GM04503 (cell line): ENCODE measurements at regions not wholly inside any gene's neighbourhood (a gene's known extent, or its start where the extent isn't known, plus 50 kb on each side); places are given as distances from the start of the nearest gene placed in this dataset.
"Not testable (repeated sequence)": the region's sequence is repeated elsewhere in the genome, so short reads cannot be mapped to it uniquely, and the experiment has no call there.

Experiments
- DNase-seq: peaks from one replicate; pipeline ENCODE4 v3.0.0-alpha.2; 2012; ENCODE audit warnings: low read depth

DNA sequence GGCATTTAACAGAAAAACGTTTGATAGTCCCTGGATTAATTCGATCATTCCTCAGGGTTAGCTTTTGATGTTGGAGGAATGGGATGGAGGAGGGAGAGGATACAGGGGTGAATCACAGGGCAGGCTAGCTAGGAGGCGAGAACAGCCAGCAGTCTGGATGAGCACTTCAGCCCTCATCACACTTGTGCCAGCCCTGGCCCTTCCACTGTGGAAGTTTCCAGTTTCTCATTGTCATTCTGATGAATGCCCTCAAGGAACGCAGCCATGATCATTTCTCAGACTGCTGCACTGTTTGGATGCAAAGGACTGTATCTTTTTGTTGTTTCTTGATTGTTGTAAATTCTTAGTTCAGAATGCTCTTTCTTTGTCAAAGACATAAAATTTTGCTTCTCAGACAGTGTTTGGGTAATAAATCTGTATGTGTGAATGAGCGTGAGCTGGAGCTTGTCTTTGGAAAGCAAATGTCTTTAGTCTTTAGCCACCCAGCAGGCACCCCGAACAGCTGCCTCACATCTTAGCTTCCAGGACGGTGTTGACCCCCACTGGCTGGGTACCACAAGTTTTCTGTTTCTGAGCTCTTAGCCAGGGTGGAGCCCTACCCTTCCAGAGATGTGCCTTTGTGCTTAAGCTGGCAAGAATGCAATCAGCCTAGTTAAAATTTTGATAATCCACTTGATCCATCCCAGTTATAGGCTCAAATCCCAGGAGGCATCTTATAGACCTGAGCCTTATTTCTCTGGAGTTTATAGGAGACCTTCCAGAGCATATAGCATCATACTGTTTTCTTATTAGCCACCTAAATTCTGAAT lies 121.1 kb downstream of the PDCD6IP start:
- DNase-seq = no peak

DNA sequence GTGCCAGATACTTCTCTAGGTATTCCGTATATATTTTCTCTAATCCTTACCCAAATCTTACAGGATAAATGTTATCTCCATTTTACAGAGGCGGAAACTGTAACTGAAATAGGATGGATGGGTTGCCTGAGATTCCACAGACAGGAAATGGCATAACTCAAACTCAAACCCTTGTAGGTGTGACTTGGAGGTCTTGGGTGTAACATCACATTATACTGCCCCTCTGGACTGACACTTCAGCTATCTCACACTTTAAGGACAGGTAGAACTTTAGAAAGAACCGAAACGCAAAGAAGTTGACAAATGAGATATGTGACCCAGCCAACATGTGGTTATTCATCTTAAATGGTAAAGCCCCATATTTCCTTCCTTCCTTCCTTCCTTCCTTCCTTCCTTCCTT lies 122.1 kb downstream of the PDCD6IP start:
- DNase-seq = no peak

DNA sequence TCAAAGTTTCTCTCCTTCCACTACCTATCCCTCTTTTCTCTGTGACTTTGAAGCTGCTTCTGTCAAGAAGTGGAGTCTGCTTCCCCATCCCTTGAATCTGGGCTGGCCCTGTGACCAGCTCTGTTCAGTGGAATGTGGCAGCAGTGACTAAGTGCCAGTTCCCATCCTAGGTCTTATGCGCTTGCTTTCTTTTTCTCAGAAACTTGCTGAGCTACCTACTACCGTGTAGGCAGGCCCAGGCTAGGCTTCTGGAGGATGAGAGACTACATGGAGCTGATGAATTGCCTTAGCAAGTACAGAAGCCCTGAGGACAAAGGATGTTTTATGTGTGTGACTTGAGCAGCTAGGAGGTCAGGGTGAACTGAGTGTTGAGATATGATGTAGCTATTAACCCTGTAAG lies 123.2 kb downstream of the PDCD6IP start:
- no peak for DNase-seq

DNA sequence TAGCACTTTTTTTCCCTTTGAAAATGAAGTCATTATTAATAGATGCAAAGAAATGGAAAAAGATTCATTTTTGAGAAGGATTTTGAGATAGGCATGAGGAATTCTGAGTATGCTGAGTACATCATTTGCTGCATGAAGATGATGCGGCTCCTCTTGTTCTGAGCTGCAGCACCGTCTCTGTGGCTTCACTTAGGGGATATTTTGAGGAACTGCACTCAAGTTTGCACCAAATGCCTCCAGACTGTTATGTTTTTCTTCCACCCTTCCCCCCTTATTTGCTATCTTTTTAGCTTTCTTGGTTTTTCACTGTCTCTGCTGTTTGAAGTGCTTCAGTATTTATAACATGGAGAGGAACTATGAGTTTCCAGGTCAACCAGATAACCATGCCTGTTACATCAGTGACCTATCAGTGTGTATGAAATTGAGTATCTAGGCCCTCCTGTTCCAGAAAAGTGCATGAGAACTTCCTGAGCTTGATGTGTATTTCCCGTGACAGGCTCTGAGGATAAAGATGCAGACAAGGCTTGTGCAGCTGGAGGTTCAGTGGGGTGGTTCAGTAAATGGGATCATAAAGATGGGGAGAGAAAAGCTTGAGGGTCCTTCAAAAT lies 128.7 kb downstream of the PDCD6IP start:
- no peak for DNase-seq

DNA sequence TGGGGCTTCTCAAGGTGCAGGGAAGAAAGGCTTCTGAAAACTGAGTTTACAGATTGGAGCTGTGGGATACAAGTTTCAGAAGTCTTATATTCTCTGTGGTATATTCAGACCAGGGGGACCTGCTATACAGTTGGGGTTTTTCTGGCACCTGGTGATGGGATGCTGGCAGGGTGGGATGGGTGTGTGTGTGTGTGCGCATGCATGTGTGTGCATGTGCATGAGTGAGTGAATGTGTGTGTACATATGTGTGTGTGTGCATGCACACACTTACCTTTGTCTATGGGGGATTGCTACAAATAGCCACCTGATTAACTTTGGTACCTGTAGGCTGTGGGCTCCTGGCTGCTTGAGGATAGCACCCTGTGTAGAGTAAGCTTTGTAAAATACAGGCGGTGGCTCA lies 131.4 kb downstream of the PDCD6IP start:
- DNase-seq = no peak

DNA sequence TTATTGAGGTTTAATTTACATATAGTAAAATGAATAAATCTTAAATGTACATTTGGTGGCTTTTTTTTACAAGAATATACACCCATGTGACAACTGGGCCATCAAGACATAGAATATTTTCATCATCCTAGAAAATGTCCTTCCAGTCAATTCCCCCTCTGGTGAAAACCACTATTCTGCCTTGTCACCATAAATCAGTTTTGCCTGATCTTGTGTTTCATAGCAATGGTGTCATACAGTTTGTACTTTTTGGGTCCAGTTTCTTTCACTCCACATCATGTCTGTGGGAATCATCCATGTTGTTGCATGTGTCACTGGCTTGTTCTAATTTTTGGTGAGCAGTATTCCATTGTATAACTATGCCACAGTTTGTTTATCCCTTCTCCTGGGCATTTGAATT lies 133.1 kb downstream of the PDCD6IP start:
- no peak for DNase-seq

DNA sequence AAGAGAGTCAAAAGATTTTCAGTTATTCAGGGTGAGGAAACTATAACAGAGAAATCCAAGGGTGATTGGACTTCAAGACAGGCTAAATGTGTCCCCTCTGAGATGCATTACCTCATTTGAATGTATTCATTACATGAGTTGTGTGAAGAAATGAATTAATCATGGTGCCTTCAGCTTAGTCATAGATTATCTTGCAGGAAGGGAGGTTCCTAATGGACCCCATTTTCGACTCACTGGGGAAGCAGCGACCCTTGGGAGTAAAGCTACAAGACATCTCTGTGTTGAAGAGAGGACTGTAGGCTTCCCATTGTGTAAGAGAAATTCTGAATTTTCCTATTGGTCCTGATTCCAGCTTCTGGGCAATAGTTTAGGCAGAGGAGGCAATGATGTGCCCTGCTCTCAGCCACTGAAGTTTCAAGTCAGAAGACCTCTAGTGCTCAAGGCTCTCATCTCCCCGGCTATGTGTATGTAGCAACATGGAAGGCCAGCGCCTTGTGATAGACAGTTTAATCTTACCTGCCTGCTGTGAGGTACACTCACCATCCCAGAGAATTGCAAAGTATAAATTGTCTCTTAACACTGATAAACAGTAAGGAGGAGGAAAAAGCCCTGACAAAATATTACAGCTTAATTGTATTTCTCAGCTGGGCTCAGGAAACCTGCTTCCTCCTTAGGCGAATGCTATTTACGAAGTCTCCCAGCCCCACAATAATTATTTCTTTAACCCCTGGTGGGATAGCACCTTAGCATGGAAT lies 133.8 kb downstream of the PDCD6IP start:
- no peak for DNase-seq

DNA sequence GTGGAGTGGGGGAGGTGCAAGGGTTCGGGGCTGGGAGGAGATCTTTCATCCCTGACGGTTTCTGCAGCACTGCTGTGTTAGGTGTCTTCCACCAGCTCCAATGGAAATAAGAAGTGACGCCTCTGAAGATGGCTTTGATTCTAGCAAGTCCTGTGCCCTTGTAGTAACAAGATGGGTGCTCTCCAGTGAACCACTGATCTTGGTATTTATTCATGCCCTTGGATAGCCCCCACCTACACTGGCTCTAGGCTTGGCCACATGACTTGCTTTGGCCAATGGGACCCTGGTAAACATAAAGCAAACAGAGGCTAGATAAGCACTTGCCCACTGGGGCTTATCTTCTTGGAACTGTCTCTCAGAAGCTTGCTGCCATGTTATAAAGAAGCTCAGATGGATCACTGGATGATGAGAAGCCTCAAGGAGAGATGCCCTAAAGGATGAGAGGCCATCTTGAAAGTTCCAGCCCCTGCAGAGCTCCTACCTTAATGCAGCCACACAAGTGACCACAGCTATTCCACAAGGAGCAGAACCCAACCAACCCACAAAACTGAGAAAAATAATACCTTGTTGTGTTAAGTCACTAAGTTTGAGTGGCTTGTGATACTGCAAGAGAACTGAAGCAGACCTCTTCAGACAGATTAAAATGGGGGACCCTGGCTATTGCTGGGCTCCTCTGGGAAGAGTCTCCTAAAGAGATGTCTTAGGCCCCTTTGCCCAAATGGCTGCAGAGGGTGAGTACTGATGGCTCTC lies 137.9 kb downstream of the PDCD6IP start:
- DNase-seq = no peak

DNA sequence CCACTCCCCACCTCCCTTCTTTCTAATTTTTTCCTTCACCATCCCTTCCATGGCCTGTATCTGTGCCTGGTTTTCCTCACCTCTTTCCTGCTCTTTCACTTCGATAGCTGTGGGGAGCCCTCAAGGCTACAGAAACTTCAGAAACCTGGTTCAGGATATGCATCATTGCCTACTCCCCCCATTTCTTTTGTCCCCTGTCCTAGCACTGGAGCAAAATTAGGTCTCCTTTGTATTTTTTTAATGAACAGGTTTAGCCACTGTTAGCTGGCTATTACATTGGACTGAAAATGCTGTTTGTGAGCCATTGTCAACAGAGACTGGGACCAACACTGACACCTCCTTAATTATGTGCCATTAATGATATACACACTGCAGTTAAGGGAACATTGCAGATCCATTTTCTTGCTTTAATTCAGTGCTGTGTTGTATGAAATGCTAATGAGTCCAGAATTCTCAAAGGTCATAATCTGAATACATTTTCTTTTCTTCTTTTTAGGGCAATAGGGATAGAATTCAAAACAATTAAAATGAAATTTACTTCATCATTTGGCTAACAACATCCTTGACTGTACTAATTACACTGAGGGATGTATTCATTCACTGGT lies 138.6 kb downstream of the PDCD6IP start:
- no peak for DNase-seq

DNA sequence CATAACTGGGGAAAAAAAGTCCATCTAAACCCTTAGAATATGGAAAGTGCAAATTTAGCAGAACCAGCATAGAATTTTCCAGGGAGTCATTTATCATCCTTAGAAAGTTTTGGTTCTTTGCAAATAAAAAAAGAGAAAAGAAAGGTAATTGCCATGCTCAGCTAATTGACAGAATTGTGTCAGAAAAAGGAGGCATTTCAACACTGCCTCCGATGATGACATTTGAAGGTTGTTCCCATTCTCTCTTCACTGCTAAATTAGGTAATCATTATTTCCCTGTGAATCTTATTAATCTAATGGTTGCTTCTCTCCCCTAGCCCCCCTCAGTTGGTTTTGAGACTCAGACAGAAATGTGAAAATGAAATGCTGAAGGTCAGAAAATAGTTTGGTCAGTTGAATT lies 139.2 kb downstream of the PDCD6IP start:
- DNase-seq = no peak

DNA sequence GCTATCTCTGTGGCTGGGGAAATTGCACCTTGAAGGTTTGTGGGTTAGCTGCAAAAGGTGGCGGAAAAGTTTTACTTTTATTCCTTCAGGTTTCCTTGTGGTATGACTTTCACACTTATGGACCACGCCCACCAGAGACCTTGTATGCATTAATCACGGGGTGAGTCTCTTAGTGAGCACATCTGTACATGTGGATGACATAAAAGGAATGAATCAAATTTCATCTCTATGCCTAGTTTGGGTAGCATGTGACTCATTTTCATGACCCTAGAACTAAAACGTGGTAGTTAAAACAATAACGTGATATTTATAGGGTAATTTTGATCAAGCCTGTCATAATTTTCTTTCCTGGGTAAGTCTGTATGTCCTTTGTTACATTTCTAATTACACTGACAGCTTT lies 141.7 kb downstream of the PDCD6IP start:
- DNase-seq = no peak

DNA sequence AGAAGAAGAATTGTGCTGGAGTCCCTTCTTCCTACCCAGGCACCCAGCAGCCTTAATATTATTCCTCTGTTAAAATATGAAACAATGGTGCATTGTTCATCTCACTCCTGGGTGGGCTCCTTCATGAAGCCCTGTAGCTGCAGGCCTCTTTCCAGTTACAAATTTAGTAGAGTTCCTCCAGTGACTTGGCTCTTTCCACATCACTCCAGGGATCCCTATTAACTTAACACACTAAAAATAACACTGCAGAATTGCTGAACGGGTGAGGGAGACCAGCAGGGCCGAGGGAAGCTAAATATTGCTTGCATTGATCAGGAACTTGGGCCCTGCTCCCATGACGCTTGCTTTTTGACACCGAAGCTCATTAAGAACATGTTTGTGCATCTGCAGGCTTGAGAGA lies 142.3 kb downstream of the PDCD6IP start:
- no peak for DNase-seq

DNA sequence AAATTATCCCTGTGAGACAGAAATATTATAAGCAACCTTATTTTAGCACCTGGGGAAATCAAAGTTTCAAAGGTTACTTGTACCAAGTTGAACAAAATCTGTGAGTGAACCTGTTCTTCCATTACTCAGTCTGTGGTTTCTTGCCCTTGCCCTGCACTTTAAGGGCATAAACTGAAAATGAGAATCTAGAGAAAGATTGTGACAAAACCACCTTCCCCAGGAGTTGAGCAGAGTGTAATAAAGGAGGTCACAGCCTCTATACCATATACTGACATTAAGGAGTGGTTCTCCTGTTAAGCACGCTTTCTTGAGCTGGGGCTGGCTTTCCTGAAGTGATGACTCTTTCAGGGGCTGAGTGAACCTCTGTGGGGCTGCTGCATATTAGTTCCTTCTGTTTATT lies 143.4 kb downstream of the PDCD6IP start:
- no peak for DNase-seq

DNA sequence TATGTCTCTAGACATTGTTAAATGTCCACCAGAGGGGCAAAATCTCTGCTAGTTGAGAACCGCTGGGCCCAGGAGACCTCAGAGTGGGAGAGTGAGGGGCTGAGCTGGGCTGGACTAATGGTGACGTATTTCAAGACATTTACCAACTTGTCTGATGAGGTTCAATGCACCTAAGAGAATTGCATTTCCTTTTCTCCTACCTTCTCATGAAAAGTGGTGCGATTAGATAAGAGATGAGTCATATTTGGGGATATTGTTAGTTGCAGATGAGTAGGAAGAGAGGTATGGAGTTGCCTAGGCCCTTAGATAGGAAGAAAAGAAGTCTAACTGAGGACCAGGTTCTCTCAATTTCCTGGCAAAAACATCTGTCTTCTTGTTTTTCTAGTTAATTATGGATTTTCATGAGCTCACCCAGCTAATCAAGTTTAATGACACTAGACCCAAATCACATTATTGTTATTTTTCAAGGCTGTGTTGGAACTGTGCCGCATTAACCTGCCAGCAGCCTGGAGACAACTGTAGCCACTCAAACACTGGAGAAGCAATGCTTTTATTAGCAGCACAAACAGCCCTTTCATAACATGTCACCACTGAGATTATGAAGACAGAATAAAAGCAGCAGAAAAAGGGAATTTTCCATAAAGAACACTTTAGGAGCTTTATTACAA lies 144.2 kb downstream of the PDCD6IP start:
- DNase-seq = no peak

DNA sequence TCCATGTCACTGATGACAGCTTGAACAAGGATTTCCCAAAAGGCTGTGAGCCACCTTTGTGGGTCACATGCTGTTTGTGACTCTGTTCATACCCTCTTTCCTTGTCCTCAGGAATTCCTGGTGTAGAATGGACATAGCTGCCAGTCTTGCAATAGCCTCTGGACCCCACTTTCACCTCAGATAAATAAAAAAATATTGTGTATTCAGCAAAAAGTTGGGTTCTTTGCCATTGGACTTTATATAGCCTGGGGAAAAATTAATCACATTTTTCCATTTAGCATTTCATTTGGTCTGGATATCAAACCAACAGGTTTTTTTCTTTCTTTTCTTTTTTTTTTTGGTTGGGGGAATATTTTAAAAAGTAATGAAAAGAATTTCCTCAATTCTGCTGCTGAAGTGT lies 144.8 kb downstream of the PDCD6IP start:
- no peak for DNase-seq

DNA sequence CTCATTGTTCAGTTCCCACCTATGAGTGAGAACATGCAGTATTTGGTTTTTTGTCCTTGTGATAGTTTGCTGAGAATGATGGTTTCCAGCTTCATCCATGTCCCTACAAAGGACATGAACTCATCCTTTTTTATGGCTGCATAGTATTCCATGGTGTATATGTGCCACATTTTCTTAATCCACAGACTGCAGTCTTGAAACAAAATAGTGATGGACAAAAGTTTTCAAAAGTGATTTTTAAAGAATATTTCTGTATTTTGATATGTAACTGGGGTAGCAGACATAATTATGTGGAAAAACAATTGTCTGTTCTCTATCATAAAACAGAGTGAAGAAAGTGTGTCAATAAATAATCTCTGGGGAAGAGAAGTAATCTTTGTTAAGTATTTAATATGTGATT lies 148.2 kb downstream of the PDCD6IP start:
- not testable (repeated sequence) for DNase-seq

DNA sequence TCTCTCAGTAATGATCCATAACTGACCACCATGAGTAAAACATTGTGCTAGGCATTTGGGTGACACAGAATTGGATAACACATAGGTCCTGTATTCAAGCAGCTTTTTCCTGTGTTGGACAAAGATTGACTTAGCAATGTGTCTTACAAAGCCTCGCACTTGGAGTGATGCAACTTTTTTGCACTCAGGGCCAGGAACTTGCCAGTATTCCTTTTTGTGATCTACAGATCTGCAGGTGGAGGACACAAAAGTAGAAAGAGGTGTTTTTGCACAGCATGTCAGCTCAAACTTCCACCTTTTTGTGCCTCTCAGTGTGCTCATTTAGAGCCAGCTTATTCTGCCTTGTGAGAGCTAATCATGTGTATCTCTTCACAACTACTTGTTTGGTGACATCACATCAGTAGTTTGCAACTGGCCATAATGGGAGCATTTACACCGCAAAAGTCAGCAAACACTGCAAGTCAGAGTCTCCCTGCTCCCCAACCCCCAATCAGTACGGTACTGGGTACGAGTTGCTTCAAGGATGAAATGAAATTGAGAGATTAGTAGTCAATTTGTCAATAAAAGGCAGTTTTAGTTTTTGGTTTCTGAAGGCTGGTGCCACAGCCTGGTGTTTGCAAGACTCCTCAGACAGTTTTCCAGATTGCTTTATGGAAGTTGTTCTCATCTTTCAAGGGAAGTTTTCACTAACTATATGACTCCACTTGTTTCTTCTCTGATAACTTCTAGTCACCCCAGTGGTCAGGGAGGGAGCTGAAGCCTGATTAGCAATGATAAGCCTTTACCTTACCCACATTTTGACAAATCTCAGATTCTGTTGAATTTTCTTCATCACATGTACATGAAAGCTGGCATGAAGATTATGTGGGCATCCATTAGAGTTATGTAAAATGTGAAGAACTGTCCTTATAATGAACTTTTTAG lies 149.1 kb downstream of the PDCD6IP start:
- no peak for DNase-seq

DNA sequence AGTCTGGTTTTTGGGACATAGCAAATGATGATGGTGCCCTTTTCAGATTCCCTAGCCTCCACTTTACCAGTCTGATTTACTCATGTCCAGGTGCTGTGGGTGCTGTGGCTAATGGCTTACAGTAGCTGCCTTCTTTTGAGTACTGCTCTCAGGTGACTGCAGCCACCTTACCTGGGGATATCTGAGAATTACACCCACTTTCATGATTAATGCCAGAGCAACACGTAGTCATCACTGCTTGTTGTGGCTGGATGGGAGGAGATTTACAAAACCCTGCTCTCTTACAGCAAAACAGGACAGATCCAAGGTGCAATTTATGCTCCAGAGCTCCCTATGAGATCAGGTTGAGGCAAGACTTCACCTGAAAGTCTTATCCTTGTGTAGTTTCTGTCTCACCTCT lies 150.6 kb downstream of the PDCD6IP start:
- DNase-seq = no peak

DNA sequence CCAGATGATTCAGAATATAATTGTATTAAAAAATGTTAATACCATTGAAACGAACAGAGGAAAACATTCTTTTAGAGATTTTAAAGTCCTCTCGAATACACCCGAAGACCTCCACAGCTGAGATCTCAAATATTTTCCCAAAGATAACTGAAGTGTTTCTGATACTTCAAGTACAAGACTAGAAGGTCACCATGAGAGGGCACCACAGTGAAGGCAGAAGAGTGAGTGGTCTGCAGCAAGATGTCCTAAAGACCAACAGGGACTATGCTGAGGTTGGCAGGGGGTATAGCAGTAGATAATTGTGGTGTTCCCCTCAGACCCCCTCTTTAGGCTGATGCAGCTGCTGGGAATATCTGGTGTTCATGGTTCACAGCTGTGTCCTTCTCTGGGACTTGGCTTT lies 156.5 kb downstream of the PDCD6IP start:
- no peak for DNase-seq

DNA sequence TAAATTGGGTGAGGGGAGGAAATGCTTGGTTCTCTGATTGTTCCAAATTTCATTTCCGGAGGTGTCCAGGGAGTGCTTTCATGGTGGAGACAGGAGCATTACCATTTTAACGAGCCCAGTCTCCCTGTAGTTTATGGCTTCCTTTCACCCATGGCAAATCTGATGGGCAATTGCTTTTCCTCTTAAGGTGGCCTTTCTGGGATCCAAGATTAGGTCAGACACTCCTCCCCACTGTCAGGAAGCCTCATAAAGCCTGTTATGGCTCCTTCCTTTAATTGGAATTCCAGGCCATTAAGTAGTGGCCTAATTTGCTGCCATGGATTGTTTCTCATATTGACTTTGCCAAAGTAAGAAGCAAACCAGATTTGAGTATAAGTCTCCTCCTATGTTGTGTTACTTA lies 157.8 kb downstream of the PDCD6IP start:
- DNase-seq = no peak
